ENCODE measurements at regions not wholly inside any gene's neighbourhood (a gene's known extent, or its start where the extent isn't known, plus 50 kb on each side); places are given as distances from the start of the nearest gene placed in this dataset.
"Not testable (repeated sequence)": the region's sequence is repeated elsewhere in the genome, so short reads cannot be mapped to it uniquely, and the experiment has no call there.

GRCh38 chr21:15291621-15292266 lies 226.9 kb upstream of the NRIP1 start:
- DNase-seq (ENCODE audit: low spot score), result no peak
- TF ChIP-seq CTCF (IDR thresholded peaks at IDR 0.05; ENCODE audit: extremely low read depth, missing control alignments), result no peak

GRCh38 chr21:15293240-15293639 lies 228.4 kb upstream of the NRIP1 start:
- TF ChIP-seq CTCF (IDR thresholded peaks at IDR 0.05; ENCODE audit: extremely low read depth, missing control alignments), result no peak
- no peak for DNase-seq (ENCODE audit: low spot score)

GRCh38 chr21:15295875-15296274 lies 231.1 kb upstream of the NRIP1 start:
- no peak for TF ChIP-seq CTCF (IDR thresholded peaks at IDR 0.05; ENCODE audit: extremely low read depth, missing control alignments)
- DNase-seq (ENCODE audit: low spot score), result no peak

DNA sequence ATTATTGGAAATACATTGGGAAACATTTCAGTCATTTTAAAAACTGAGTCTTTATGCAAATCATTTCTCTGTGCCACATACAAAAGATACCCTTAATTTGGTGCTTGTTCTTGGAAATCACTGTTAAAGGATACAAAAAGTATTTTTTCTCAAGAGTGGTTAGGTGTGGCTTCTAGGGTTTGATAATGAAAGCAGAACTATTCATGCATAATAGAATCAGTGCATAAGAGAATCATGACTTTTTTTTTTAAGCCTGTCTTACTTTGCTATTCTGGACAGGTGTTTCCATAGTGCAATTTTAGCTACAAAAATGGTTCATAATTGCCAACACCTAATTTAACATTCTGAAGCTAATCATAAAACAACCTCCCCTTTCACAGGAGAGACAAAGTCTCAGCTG lies 233.0 kb upstream of the NRIP1 start:
- no peak for TF ChIP-seq CTCF (IDR thresholded peaks at IDR 0.05; ENCODE audit: extremely low read depth, missing control alignments)
- no peak for DNase-seq (ENCODE audit: low spot score)

GRCh38 chr21:15298306-15298705 lies 233.5 kb upstream of the NRIP1 start:
- TF ChIP-seq CTCF (IDR thresholded peaks at IDR 0.05; ENCODE audit: extremely low read depth, missing control alignments), result no peak
- no peak for DNase-seq (ENCODE audit: low spot score)

DNA sequence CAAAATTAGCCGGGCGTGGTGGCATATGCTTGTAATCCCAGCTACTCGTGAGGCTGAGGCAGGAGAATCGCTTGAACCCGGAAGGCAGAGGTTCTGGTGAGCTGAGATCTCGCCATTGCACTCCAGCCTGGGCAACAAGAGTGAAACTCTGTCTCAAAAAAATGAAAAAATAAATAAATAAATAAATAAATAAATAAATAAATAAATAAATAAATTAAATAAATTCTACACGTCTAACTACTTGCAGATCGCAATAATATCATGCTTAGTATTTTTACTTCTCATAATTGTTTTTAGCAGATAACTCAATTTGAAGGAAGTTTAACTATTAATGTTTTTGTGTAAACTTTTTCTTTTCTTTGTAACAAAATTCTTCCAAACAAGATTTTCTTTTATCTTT lies 234.0 kb upstream of the NRIP1 start:
- not testable (repeated sequence) for DNase-seq (ENCODE audit: low spot score)

- no peak for TF ChIP-seq CTCF (IDR thresholded peaks at IDR 0.05; ENCODE audit: extremely low read depth, missing control alignments)
- no peak for DNase-seq (ENCODE audit: low spot score)
These were observed 235.3 kb upstream of the NRIP1 start for GRCh38 chr21:15300131-15300530.

- no peak for DNase-seq (ENCODE audit: low spot score)
- no peak for TF ChIP-seq CTCF (IDR thresholded peaks at IDR 0.05; ENCODE audit: extremely low read depth, missing control alignments)
These were observed 236.2 kb upstream of the NRIP1 start for GRCh38 chr21:15301014-15301413.

Measured in GM20000 (cell line).